ENCODE measurements at regions not wholly inside any gene's neighbourhood (a gene's known extent, or its start where the extent isn't known, plus 50 kb on each side); places are given as distances from the start of the nearest gene placed in this dataset.

DNA sequence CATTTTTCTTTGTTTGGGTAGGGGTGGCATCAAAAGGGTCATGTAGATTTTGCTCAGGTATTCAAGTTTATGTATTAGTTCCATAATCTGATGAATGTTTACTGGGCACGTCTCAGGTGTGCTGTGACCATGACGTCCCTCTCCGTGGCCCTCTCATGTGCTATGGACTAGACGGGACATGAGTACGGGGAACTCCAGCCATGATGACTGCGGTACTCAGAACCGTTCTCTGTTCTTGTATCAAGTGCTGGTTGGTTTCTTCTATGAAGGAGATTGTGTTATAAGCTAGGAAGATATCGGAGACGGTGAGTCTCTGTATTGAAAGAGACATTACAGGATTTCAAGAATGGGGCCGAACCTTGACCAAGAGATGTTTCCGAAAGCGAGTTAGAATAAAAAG, 116.5 kb upstream of the ADARB2 start:
- Histone ChIP-seq H2BK5ac (ENCODE audit: insufficient read length, low read length) (no peak overlapping the region), H4K20me1 (ENCODE audit: control insufficient read depth, insufficient read depth, insufficient read length) (no peaks in the 10 kb centered on the region), H3K18ac (ENCODE audit: insufficient read length, low read depth, low read length) (no peak overlapping the region), H2BK15ac (ENCODE audit: low read depth, low read length) (no peak overlapping the region), H3K27ac (ENCODE audit: insufficient read length, low read depth, low read length) (no peak overlapping the region), H3K14ac (ENCODE audit: insufficient read depth, low read length) (no peak overlapping the region), H3K23ac (ENCODE audit: insufficient read length, low read depth, low read length) (no peak overlapping the region), H4K5ac (ENCODE audit: insufficient read length, low read depth, low read length) (no peak overlapping the region), H4K8ac (replicated peaks; ENCODE audit: insufficient read length, low read depth, low read length) (no peak overlapping the region), H3K23me2 (ENCODE audit: insufficient read length, low read depth, low read length, poor library complexity, severe bottlenecking) (no peaks in the 10 kb centered on the region), H2BK12ac (ENCODE audit: insufficient read length, low read depth, low read length) (no peak overlapping the region), H3K79me1 (ENCODE audit: insufficient read depth, low read depth, low read length, poor library complexity, severe bottlenecking) (no peaks in the 10 kb centered on the region), H2BK120ac (ENCODE audit: low read depth, low read length, poor library complexity, severe bottlenecking) (no peak overlapping the region), H2AFZ (ENCODE audit: low read length) (no peak overlapping the region), H3K4me1 (ENCODE audit: insufficient read depth, low read length) (no peaks in the 10 kb centered on the region), H3K79me2 (ENCODE audit: insufficient read depth, low read length) (no peaks in the 10 kb centered on the region), H3K9ac (ENCODE audit: extremely low read depth, insufficient read length, low read length) (no peak overlapping the region), H3K4ac (ENCODE audit: low read depth, low read length) (no peak overlapping the region), H4K91ac (ENCODE audit: insufficient read length, low read depth, low read length) (no peak overlapping the region), H3K4me2 (ENCODE audit: insufficient read depth, insufficient read length, low read length) (no peak overlapping the region), H3K27me3 (ENCODE audit: insufficient read depth, low read length) (no peaks in the 10 kb centered on the region), H3K9me3 (ENCODE audit: control insufficient read depth, low read depth, low read length) (no peaks in the 10 kb centered on the region), H2AK5ac (ENCODE audit: insufficient read length, low read length) (no peak overlapping the region), H2BK20ac (ENCODE audit: low read depth, low read length, poor library complexity, severe bottlenecking) (no peak overlapping the region), H3T11ph (ENCODE audit: low read length) (no peak overlapping the region), H3K56ac (ENCODE audit: insufficient read length, low read depth, low read length) (no peak overlapping the region)
- Mint-ChIP-seq H3K27ac (no peak overlapping the region), H3K4me1 (no peaks in the 10 kb centered on the region), H3K36me3 (ENCODE audit: insufficient read depth in 1 of 3, low read depth in 3 of 3) (no peaks in the 10 kb centered on the region; a peak in 2 of 7 replicates), H3K9me3 (no peaks in the 10 kb centered on the region), H3K4me3 (no peak overlapping the region), H3K27me3 (ENCODE audit: low read depth) (no peaks in the 10 kb centered on the region; the same call in 1 of the 2 replicates)
- no peak for DNase-seq
- TF ChIP-seq, protein P1, sequence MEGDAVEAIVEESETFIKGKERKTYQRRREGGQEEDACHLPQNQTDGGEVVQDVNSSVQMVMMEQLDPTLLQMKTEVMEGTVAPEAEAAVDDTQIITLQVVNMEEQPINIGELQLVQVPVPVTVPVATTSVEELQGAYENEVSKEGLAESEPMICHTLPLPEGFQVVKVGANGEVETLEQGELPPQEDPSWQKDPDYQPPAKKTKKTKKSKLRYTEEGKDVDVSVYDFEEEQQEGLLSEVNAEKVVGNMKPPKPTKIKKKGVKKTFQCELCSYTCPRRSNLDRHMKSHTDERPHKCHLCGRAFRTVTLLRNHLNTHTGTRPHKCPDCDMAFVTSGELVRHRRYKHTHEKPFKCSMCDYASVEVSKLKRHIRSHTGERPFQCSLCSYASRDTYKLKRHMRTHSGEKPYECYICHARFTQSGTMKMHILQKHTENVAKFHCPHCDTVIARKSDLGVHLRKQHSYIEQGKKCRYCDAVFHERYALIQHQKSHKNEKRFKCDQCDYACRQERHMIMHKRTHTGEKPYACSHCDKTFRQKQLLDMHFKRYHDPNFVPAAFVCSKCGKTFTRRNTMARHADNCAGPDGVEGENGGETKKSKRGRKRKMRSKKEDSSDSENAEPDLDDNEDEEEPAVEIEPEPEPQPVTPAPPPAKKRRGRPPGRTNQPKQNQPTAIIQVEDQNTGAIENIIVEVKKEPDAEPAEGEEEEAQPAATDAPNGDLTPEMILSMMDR (conservative IDR thresholded peaks at IDR 0.05): no peak
- no CpG with 5 or more reads among the region's 12 CpGs for WGBS (ENCODE audit: extremely low coverage, insufficient read length, low lambda C conversion rate)
